Motor neuron (in vitro differentiated cells): ENCODE measurements at regions not wholly inside any gene's neighbourhood (a gene's known extent, or its start where the extent isn't known, plus 50 kb on each side); places are given as distances from the start of the nearest gene placed in this dataset.
"Not testable (repeated sequence)": the region's sequence is repeated elsewhere in the genome, so short reads cannot be mapped to it uniquely, and the experiment has no call there.

ENCODE experiments used
- ATAC-seq, 8 experiments: fragments of 200-7000 bp; cut with Tn5 transposase; replicated peaks in 6 of 8; 2 replicates each; pipeline ENCODE4 v1.8.0; 2021; ENCODE audit warnings: mild to moderate bottlenecking in 8 of 8, moderate library complexity in 8 of 8
- H3K27ac ChIP-seq, 2 donors: fragments of 250-450 bp; sonication (Bioruptor Pico); 2 replicates each; pipeline ENCODE4 v1.9.0; 2021; ENCODE audit warnings: antibody characterized with exemption in 2 of 2, mild to moderate bottlenecking in 2 of 2, moderate library complexity in 1 of 2
- H3K4me1 ChIP-seq, 2 donors: fragments of 250-450 bp; sonication (Bioruptor Pico); replicated peaks in 1 of 2; 2 replicates each; pipeline ENCODE4 v1.6.1; 2021; ENCODE audit warnings: antibody characterized with exemption in 2 of 2, mild to moderate bottlenecking in 2 of 2, moderate library complexity in 1 of 2
- H3K4me3 ChIP-seq, 5 donors: fragments of 250-450 bp; sonication (Bioruptor Pico); 2 replicates each; pipeline ENCODE4 v1.9.0; 2021; ENCODE audit warnings: antibody characterized with exemption in 5 of 5, mild to moderate bottlenecking in 5 of 5, moderate library complexity in 4 of 5
- WGBS, 10 experiments: fragments of 450-650 bp; shearing (Covaris generic); methylation state at CpG; one replicate each; pipeline ENCODE4 v1.0.0; 2022; 5-methylcytosine and 5-hydroxymethylcytosine counted together
- in situ Hi-C, 9 experiments: fragments of 400-800 bp; cut with MboI; loops; one replicate each; pipeline ENCODE4 v1.15.0; 2021; ENCODE audit warnings: low sequenced_read_pairs in 9 of 9, low pct_unique_long_range_greater_than_20kb in 2 of 9; ENCODE audit not compliant: unreplicated experiment in 9 of 9

DNA sequence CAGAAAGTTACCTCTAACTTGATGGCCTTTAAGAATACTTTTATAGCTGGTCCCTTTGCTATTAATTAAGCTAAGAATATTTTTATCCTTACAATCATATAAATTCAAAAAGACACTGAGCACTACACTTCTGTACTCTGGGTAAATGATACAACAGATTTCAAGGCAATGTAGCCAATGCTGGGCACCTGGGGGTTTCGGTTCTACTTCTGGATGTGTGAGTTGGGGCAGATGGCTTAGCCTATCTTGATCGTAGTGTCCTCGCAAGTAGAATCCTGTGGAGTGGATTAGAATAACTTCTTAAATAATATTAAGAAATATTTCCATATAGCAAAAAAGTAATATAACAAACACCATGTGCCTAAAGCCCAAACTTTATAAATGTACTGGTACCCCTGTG is 96.9 kb upstream of the NT5E start:
- no peak for ATAC-seq
- Histone ChIP-seq H3K27ac (no peak overlapping the region), H3K4me1 (no peaks in the 10 kb centered on the region), H3K4me3 (no peak overlapping the region)
- in situ Hi-C loops: loop anchor here in 5 of 9 experiments (10.0 to 25.0 kb wide), 3 partner anchors 132 to 142 kb away; no protein-coding TSS in a partner anchor
- 60 to 100% (median 93%) methylated on average over 1 to 3 of the region's 3 CpGs; no CpG with 5 or more reads in 3 of the 10 experiments for WGBS, 10 experiments

DNA sequence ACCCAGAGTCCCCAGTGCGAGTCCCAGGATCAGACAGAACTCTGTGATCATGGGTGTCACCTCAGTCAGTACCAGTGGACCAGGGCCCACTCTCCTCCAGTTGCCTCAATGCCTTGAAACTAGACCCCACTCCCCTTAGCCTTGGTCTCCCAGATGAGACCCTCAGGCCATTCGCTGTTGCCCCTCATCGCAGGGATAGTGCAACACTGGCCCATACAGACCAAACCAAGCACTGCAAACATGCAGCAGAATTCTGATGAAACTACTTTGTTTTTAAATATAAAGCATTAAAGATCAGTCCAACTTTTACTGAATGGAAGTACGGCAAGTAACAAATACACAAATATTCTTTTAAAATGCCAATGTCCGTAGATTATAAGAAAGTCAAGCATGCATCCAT is 101.2 kb upstream of the NT5E start:
- Histone ChIP-seq H3K4me1 (no peaks in the 10 kb centered on the region), H3K4me3 (no peak overlapping the region), H3K27ac (no peak overlapping the region)
- ATAC-seq: no peak
- in situ Hi-C loops: no loop called here
- WGBS, 10 experiments: 62 to 100% (median 94%) methylated on average over 2 to 5 of the region's 5 CpGs

DNA sequence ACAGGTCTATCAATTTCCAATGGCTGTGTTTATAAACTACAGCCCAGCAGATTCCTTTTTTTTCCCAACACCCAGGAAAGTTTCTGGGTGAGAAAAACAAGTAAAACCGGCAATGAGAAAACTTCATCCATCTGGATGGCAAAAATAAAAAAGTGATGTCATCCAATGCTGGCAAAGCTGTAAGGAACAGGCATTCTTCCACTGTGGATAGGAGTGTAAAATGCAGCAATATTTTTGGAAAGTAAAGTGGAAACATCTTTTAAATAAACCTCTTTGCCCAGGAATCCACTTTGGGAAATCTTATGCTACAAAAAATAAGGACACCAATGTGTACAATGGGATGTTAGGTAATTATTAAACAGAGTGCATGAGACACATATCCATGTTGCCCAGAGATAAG is 102.1 kb upstream of the NT5E start:
- no peak for ATAC-seq
- no peaks in the 10 kb centered on the region for H3K4me1 ChIP-seq
- H3K27ac ChIP-seq: no peak overlapping the region
- no peak overlapping the region for H3K4me3 ChIP-seq
- in situ Hi-C loops: no loop called here
- 0 to 83% (median 44%) methylated on average over 1 of the region's 1 CpG; no CpG with 5 or more reads in 2 of the 10 experiments for WGBS, 10 experiments

GRCh38 chr6:85346196-85346595 is 103.7 kb upstream of the NT5E start:
- ATAC-seq: no peak
- in situ Hi-C loops: no loop called here
- 67 to 100% (median 100%) methylated on average over 1 of the region's 1 CpG; no CpG with 5 or more reads in 4 of the 10 experiments for WGBS, 10 experiments
- H3K4me1 ChIP-seq: no peaks in the 10 kb centered on the region
- H3K4me3 ChIP-seq: no peak overlapping the region
- no peak overlapping the region for H3K27ac ChIP-seq

- Histone ChIP-seq H3K27ac (no peak overlapping the region), H3K4me1 (no peaks in the 10 kb centered on the region), H3K4me3 (no peak overlapping the region)
- ATAC-seq: no peak
- in situ Hi-C loops: no loop called here
- 0 to 50% (median 20%) methylated on average over 1 of the region's 1 CpG; no CpG with 5 or more reads in 3 of the 10 experiments for WGBS, 10 experiments
These were observed 104.9 kb upstream of the NT5E start for GRCh38 chr6:85344996-85345395.

GRCh38 chr6:85343428-85343827 is 106.5 kb upstream of the NT5E start:
- Histone ChIP-seq H3K4me3 (no peak overlapping the region), H3K27ac (no peak overlapping the region), H3K4me1 (no peaks in the 10 kb centered on the region)
- in situ Hi-C loops: no loop called here
- ATAC-seq: no peak
- 67 to 100% (median 82%) methylated on average over 1 of the region's 1 CpG; no CpG with 5 or more reads in 6 of the 10 experiments for WGBS, 10 experiments

DNA sequence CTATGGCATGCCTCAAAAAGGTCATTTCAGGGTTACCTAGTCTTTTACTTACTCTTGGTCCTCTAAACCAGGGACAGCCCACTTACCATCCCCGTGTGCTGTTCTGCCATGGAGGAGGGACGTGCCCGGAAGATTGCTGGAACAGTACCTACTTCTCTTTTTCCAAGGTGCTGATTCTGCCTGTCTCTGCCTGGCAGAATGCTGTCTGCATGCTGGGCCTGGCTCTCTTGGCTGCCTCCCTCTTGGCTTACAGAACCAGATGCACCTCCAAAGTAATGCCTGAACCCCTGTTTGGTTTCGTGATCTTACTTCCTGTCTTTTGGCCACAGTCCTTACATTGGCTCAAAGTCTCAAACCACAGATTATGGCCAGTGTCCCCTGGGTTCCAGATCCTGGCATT is 120.7 kb upstream of the NT5E start:
- in situ Hi-C loops: no loop called here
- 17 to 100% (median 80%) methylated on average over 1 to 4 of the region's 4 CpGs; no CpG with 5 or more reads in 1 of the 10 experiments for WGBS, 10 experiments
- Histone ChIP-seq H3K4me3 (no peak overlapping the region), H3K4me1 (no peaks in the 10 kb centered on the region), H3K27ac (no peak overlapping the region)
- ATAC-seq: no peak

GRCh38 chr6:85325811-85326210 is 124.1 kb upstream of the NT5E start:
- ATAC-seq, in situ Hi-C loops, H3K4me3 ChIP-seq, H3K4me1 ChIP-seq, H3K27ac ChIP-seq: not testable (repeated sequence)
- WGBS, 10 experiments: 60% methylated on average over 1 of the region's 31 CpGs; no CpG with 5 or more reads in 9 of the 10 experiments

GRCh38 chr6:85323435-85324040 is 126.3 kb upstream of the NT5E start:
- WGBS, 10 experiments: 0 to 60% (median 11%) methylated on average over 1 to 7 of the region's 9 CpGs; no CpG with 5 or more reads in 1 of the 10 experiments
- in situ Hi-C loops: loop anchor here in 2 of 9 experiments (25.0 kb wide), 2 partner anchors 186 to 561 kb away; partner anchors contain the start of gene TBX18 (in 1 of the 2)
- ATAC-seq: peak; percentile 47 to 92 (median 78)
- H3K27ac ChIP-seq: no peak overlapping the region
- no peaks in the 10 kb centered on the region for H3K4me1 ChIP-seq
- H3K4me3 ChIP-seq: no peak overlapping the region

DNA sequence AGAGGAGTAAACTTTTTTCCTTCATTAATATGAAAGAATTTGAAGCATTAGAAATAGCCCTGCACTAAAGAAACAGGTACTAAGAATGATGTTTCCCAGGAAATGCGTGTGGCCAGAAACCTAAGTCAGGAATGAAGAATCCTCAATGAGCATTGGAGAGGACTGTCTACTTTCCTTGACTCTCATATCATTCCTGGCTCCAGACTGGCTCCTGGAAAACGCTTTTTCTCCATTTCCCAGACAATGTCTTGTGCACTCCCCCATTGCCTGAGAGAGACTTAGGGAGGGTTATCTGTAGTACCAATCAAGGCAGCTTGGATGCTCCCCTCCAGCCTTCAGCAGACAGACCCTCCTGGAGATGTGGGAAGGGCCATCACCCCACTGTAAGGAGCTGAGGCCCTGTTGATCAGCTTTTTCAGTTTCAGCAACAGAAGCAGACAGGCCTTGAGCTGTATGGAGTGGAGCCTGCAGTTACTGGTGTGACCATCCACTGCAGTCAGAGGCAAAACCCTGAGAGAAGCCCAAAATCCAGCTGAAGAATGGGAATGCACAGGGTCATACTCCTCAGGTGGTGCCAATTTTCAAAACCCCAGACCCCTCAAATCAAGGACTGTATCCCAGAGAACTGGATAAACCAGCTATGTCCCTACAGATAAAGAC is 127.3 kb upstream of the NT5E start:
- WGBS, 10 experiments: 0 to 83% (median 20%) methylated on average over 1 to 2 of the region's 2 CpGs; no CpG with 5 or more reads in 2 of the 10 experiments
- in situ Hi-C loops: loop anchor here in 2 of 9 experiments (25.0 kb wide), 2 partner anchors 185 to 560 kb away; partner anchors contain the start of gene TBX18 (in 1 of the 2)

GRCh38 chr6:85321906-85322305 is 128.0 kb upstream of the NT5E start:
- 75 to 100% (median 100%) methylated on average over 2 of the region's 2 CpGs; no CpG with 5 or more reads in 7 of the 10 experiments for WGBS, 10 experiments
- no peak overlapping the region for H3K4me3 ChIP-seq
- no peak overlapping the region for H3K27ac ChIP-seq
- in situ Hi-C loops: loop anchor here in 2 of 9 experiments (25.0 kb wide), 2 partner anchors 185 to 560 kb away; partner anchors contain the start of gene TBX18 (in 1 of the 2)
- no peaks in the 10 kb centered on the region for H3K4me1 ChIP-seq
- no peak for ATAC-seq

More for the DNA sequence above, 127.3 kb upstream of the NT5E start:
- Histone ChIP-seq H3K4me3 (no peak overlapping the region), H3K4me1 (no peaks in the 10 kb centered on the region), H3K27ac (no peak overlapping the region)
- ATAC-seq: no peak

GRCh38 chr6:85314586-85314985 is 135.3 kb upstream of the NT5E start:
- peak in 2 of 8 experiments; percentile 21 to 82 for ATAC-seq
- H3K27ac ChIP-seq: no peak overlapping the region
- 31 to 70% (median 63%) methylated on average over 1 to 6 of the region's 7 CpGs; no CpG with 5 or more reads in 5 of the 10 experiments for WGBS, 10 experiments
- in situ Hi-C loops: loop anchor here in 2 of 9 experiments (25.0 kb wide), 2 partner anchors 177 to 552 kb away; partner anchors contain the start of gene TBX18 (in 1 of the 2)
- H3K4me3 ChIP-seq: no peak overlapping the region
- no peaks in the 10 kb centered on the region for H3K4me1 ChIP-seq

- in situ Hi-C loops: loop anchor here in 2 of 9 experiments (25.0 kb wide), 2 partner anchors 163 to 538 kb away; partner anchors contain the start of gene TBX18 (in 1 of the 2)
- H3K4me3 ChIP-seq: no peak overlapping the region
- H3K4me1 ChIP-seq: no peaks in the 10 kb centered on the region
- 33 to 83% (median 60%) methylated on average over 1 to 3 of the region's 3 CpGs; no CpG with 5 or more reads in 3 of the 10 experiments for WGBS, 10 experiments
- ATAC-seq: no peak
- H3K27ac ChIP-seq: no peak overlapping the region
These were observed 149.3 kb upstream of the NT5E start for GRCh38 chr6:85300581-85300980.
